Liver (tissue), 8 donors: ENCODE measurements at regions not wholly inside any gene's neighbourhood (a gene's known extent, or its start where the extent isn't known, plus 50 kb on each side); places are given as distances from the start of the nearest gene placed in this dataset.
A peak's percentile ranks its signal among the peaks of the same experiment; 100 is the strongest.

Source experiments
- DNase-seq: peaks from one replicate; pipeline ENCODE4 v3.0.0-alpha.2; 2017; ENCODE audit warnings: low spot score
- H3K27ac ChIP-seq, 2 donors: one replicate each; pipeline ENCODE4 v1.7.0; 2013; ENCODE audit warnings: inconsistent platforms in 2 of 2, low read length in 2 of 2, control low read depth in 1 of 2, low read depth in 1 of 2, mild to moderate bottlenecking in 1 of 2
- H3K27me3 ChIP-seq, 4 donors: one replicate each; pipeline versions ENCODE4 v1.6.1 to v1.7.0; 2013; ENCODE audit warnings: low read length in 3 of 4, inconsistent platforms in 1 of 4, mild to moderate bottlenecking in 1 of 4, moderate library complexity in 1 of 4; ENCODE audit not compliant: control insufficient read depth in 4 of 4, insufficient read depth in 4 of 4
- H3K36me3 ChIP-seq, 4 donors: one replicate each; pipeline versions ENCODE4 v1.6.1 to v1.7.0; 2013; ENCODE audit warnings: low read length in 3 of 4, mild to moderate bottlenecking in 3 of 4, low read depth in 1 of 4, moderate library complexity in 1 of 4; ENCODE audit not compliant: control insufficient read depth in 4 of 4, insufficient read depth in 3 of 4
- H3K4me1 ChIP-seq, 4 donors: one replicate each; pipeline versions ENCODE4 v1.6.1 to v1.7.0; 2013; ENCODE audit warnings: low read length in 3 of 4, mild to moderate bottlenecking in 3 of 4, moderate library complexity in 1 of 4; ENCODE audit not compliant: control insufficient read depth in 4 of 4, insufficient read depth in 4 of 4
- H3K4me3 ChIP-seq, 3 donors: one replicate each; pipeline versions ENCODE4 v1.6.1 to v1.7.0; 2013; ENCODE audit warnings: low read length in 3 of 3, control low read depth in 1 of 3, low read depth in 1 of 3, mild to moderate bottlenecking in 1 of 3
- H3K9ac ChIP-seq, 2 donors: one replicate each; pipeline ENCODE4 v1.7.0; 2013; ENCODE audit warnings: low read length in 2 of 2, mild to moderate bottlenecking in 2 of 2, moderate library complexity in 2 of 2, control low read depth in 1 of 2, low read depth in 1 of 2
- H3K9me3 ChIP-seq, 4 donors: one replicate each; pipeline versions ENCODE4 v1.6.1 to v1.7.0; 2013; ENCODE audit warnings: low read length in 3 of 4; ENCODE audit not compliant: control insufficient read depth in 4 of 4
- ATF3 ChIP-seq: IDR thresholded peaks from 2 replicates; pipeline ENCODE4 v1.6.1; 2016; ENCODE audit warnings: antibody characterized with exemption
- CTCF ChIP-seq: fragments of 150-350 bp; IDR thresholded peaks from 2 replicates; pipeline ENCODE4 v1.5.1; 2017; ENCODE audit warnings: improper control_type of control experiment, low read depth, low read length; ENCODE audit not compliant: missing input control
- EGR1 ChIP-seq, 2 donors: IDR thresholded peaks; 2 replicates each; pipeline ENCODE4 v1.6.1; 2016 to 2018; ENCODE audit warnings: antibody characterized with exemption in 2 of 2, low read depth in 2 of 2
- FOXA1 ChIP-seq: IDR thresholded peaks from 2 replicates; pipeline ENCODE4 v1.6.1; 2016; ENCODE audit warnings: antibody characterized with exemption
- FOXA2 ChIP-seq: IDR thresholded peaks from 2 replicates; pipeline ENCODE4 v1.6.1; 2016; ENCODE audit warnings: antibody characterized with exemption
- GABPA ChIP-seq, 2 donors: IDR thresholded peaks in 1 of 2; conservative IDR thresholded peaks in 1 of 2; 2 replicates each; pipeline ENCODE4 v1.6.1; 2016; ENCODE audit warnings: antibody characterized with exemption in 2 of 2, mild to moderate bottlenecking in 1 of 2, moderate library complexity in 1 of 2
- HNF4A ChIP-seq, 2 donors: conservative IDR thresholded peaks; 2 replicates each; pipeline ENCODE4 v1.6.1; 2016; ENCODE audit warnings: antibody characterized with exemption in 2 of 2, mild to moderate bottlenecking in 2 of 2
- HNF4G ChIP-seq: IDR thresholded peaks from 2 replicates; pipeline ENCODE4 v1.6.1; 2016; ENCODE audit warnings: antibody characterized with exemption
- JUND ChIP-seq, 2 donors: IDR thresholded peaks; 2 replicates each; pipeline ENCODE4 v1.6.1; 2016; ENCODE audit warnings: antibody characterized with exemption in 2 of 2
- MAX ChIP-seq: IDR thresholded peaks from 2 replicates; pipeline ENCODE4 v1.6.1; 2016; ENCODE audit warnings: antibody characterized with exemption
- NR2F2 ChIP-seq: IDR thresholded peaks from 2 replicates; pipeline ENCODE4 v1.6.1; 2016; ENCODE audit warnings: antibody characterized with exemption
- RAD21 ChIP-seq, 2 donors: IDR thresholded peaks; 2 replicates each; pipeline ENCODE4 v1.6.1; 2016; ENCODE audit warnings: antibody characterized with exemption in 2 of 2, mild to moderate bottlenecking in 2 of 2
- REST ChIP-seq: IDR thresholded peaks from 2 replicates; pipeline ENCODE4 v1.6.1; 2016; ENCODE audit warnings: antibody characterized with exemption, mild to moderate bottlenecking
- RXRA ChIP-seq, 2 donors: IDR thresholded peaks; 2 replicates each; pipeline ENCODE4 v1.6.1; 2017 to 2018; ENCODE audit warnings: antibody characterized with exemption in 2 of 2, mild to moderate bottlenecking in 1 of 2
- SP1 ChIP-seq: IDR thresholded peaks from 2 replicates; pipeline ENCODE4 v1.6.1; 2018; ENCODE audit warnings: antibody characterized with exemption, mild to moderate bottlenecking
- TAF1 ChIP-seq: conservative IDR thresholded peaks from 2 replicates; pipeline ENCODE4 v1.6.1; 2016; ENCODE audit warnings: antibody characterized with exemption, mild to moderate bottlenecking
- YY1 ChIP-seq: IDR thresholded peaks from 2 replicates; pipeline ENCODE4 v1.6.1; 2016; ENCODE audit warnings: antibody characterized with exemption, mild to moderate bottlenecking
- ZBTB33 ChIP-seq: IDR thresholded peaks from 2 replicates; pipeline ENCODE4 v1.6.1; 2016; ENCODE audit warnings: antibody characterized with exemption
- WGBS: extraction: QIAGEN DNeasy Blood & Tissue Kit; methylation state at CpG from one replicate; pipeline ENCODE4 v1.1.7; 2013; 5-methylcytosine and 5-hydroxymethylcytosine counted together
- donor health status: healthy.
- donor health status: healthy.
- donor health status: healthy.
- donor health status: healthy.
- donor health status: healthy.

GRCh38 chr2:234843411-234843810 is 108.4 kb upstream of the SH3BP4 start:
- no peak for DNase-seq
- H3K27me3 ChIP-seq, result no peaks in the 10 kb centered on the region
- H3K27ac ChIP-seq, result peak overlapping the region; percentile 83 to 95
- no peaks in the 10 kb centered on the region for H3K9me3 ChIP-seq
- no peak overlapping the region for H3K4me3 ChIP-seq
- WGBS, result 43% methylated on average over 5 of the region's 5 CpGs
- no peak overlapping the region for H3K9ac ChIP-seq
- no peaks in the 10 kb centered on the region for H3K36me3 ChIP-seq
- H3K4me1 ChIP-seq, result peaks cover 16 to 46% (median 33%) of the 10 kb centered on the region in 4 donors
- peak; percentile 98 for TF ChIP-seq SP1
- TF ChIP-seq TAF1, result no peak
- no peak for TF ChIP-seq ZBTB33
- no peak for TF ChIP-seq EGR1 (IDR thresholded peaks at IDR 0.05; ENCODE audit: low read depth in 2 of 2)
- no peak for TF ChIP-seq CTCF
- TF ChIP-seq FOXA1, result peak; percentile 74
- no peak for TF ChIP-seq NR2F2
- TF ChIP-seq YY1, result peak; percentile 88
- peak; percentile 62 for TF ChIP-seq MAX
- peak; percentile 86 for TF ChIP-seq FOXA2
- TF ChIP-seq RAD21 (IDR thresholded peaks at IDR 0.05), result peak; percentile 64 to 69
- peak; percentile 78 for TF ChIP-seq REST
- TF ChIP-seq JUND (IDR thresholded peaks at IDR 0.05), result peak; percentile 67 to 91
- TF ChIP-seq ATF3, result peak; percentile 71
- TF ChIP-seq HNF4A (conservative IDR thresholded peaks at IDR 0.05), result peak; percentile 90 to 94
- TF ChIP-seq RXRA (IDR thresholded peaks at IDR 0.05), result peak; percentile 91 to 94
- TF ChIP-seq GABPA (IDR thresholded peaks at IDR 0.05 in 1 of 2, conservative IDR thresholded peaks at IDR 0.05 in 1 of 2), result no peak
- peak; percentile 51 for TF ChIP-seq HNF4G
